ENCODE measurements at regions not wholly inside any gene's neighbourhood (a gene's known extent, or its start where the extent isn't known, plus 50 kb on each side); places are given as distances from the start of the nearest gene placed in this dataset.
"Not testable (repeated sequence)": the region's sequence is repeated elsewhere in the genome, so short reads cannot be mapped to it uniquely, and the experiment has no call there.

- no peak for DNase-seq (ENCODE audit: low read depth in 2 of 2)
These were observed 77.6 kb downstream of the SETD4 start for GRCh38 chr21:35982717-35983116.

- DNase-seq (ENCODE audit: low read depth in 2 of 2) = no peak
These were observed 78.7 kb downstream of the SETD4 start for GRCh38 chr21:35981514-35982070.

GRCh38 chr21:35980821-35981220 lies 79.5 kb downstream of the SETD4 start:
- DNase-seq (ENCODE audit: low read depth in 2 of 2) = no peak

- not testable (repeated sequence) for DNase-seq (ENCODE audit: low read depth in 2 of 2)
These were observed 82.5 kb downstream of the SETD4 start for GRCh38 chr21:35977860-35978259.

GRCh38 chr21:35976929-35977328 lies 83.4 kb downstream of the SETD4 start:
- DNase-seq (ENCODE audit: low read depth in 2 of 2) = no peak

GRCh38 chr21:35976481-35976880 lies 83.8 kb downstream of the SETD4 start:
- no peak for DNase-seq (ENCODE audit: low read depth in 2 of 2)

GRCh38 chr21:35974775-35975174 lies 85.6 kb downstream of the SETD4 start:
- no peak for DNase-seq (ENCODE audit: low read depth in 2 of 2)

- no peak for DNase-seq (ENCODE audit: low read depth in 2 of 2)
These were observed 88.5 kb downstream of the SETD4 start for GRCh38 chr21:35971824-35972223.

- DNase-seq (ENCODE audit: low read depth in 2 of 2) = no peak
These were observed 91.0 kb downstream of the SETD4 start for GRCh38 chr21:35969281-35969680.

GRCh38 chr21:35968564-35968963 lies 91.8 kb downstream of the SETD4 start:
- DNase-seq (ENCODE audit: low read depth in 2 of 2) = no peak

GRCh38 chr21:35965699-35966098 lies 94.6 kb downstream of the SETD4 start:
- DNase-seq (ENCODE audit: low read depth in 2 of 2) = no peak

GRCh38 chr21:35963920-35964451 lies 96.3 kb downstream of the SETD4 start:
- no peak for DNase-seq (ENCODE audit: low read depth in 2 of 2)

GRCh38 chr21:35962917-35963316 lies 97.4 kb downstream of the SETD4 start:
- no peak for DNase-seq (ENCODE audit: low read depth in 2 of 2)

- DNase-seq (ENCODE audit: low read depth in 2 of 2) = no peak
These were observed 106.3 kb downstream of the SETD4 start for GRCh38 chr21:35954066-35954465.

- no peak for DNase-seq (ENCODE audit: low read depth in 2 of 2)
These were observed 106.7 kb downstream of the SETD4 start for GRCh38 chr21:35953597-35953996.

- no peak for DNase-seq (ENCODE audit: low read depth in 2 of 2)
These were observed 107.5 kb downstream of the SETD4 start for GRCh38 chr21:35952651-35953340.

- DNase-seq (ENCODE audit: low read depth in 2 of 2) = no peak
These were observed 111.3 kb downstream of the SETD4 start for GRCh38 chr21:35948982-35949381.

GRCh38 chr21:35945089-35945671 lies 115.1 kb downstream of the SETD4 start:
- no peak for DNase-seq (ENCODE audit: low read depth in 2 of 2)

- no peak for DNase-seq (ENCODE audit: low read depth in 2 of 2)
These were observed 116.6 kb downstream of the SETD4 start for GRCh38 chr21:35943752-35944151.

GRCh38 chr21:35942211-35943144 lies 117.8 kb downstream of the SETD4 start:
- no peak for DNase-seq (ENCODE audit: low read depth in 2 of 2)

GRCh38 chr21:35940074-35940927 lies 120.0 kb downstream of the SETD4 start:
- DNase-seq (ENCODE audit: low read depth in 2 of 2) = no peak

All from stimulated activated CD8-positive, alpha-beta memory T cell treated with anti-CD3 and anti-CD28 coated beads, Interleukin-2, amount 100 ng/mL, for 1 hour (primary cell).